ENCODE measurements at regions not wholly inside any gene's neighbourhood (a gene's known extent, or its start where the extent isn't known, plus 50 kb on each side); places are given as distances from the start of the nearest gene placed in this dataset.

GRCh38 chr12:34401659-34402227 lies 379.4 kb downstream of the ALG10 start:
- no peak for DNase-seq (ENCODE audit: unreplicated experiment)
- CTCF ChIA-PET = no interaction called here
- no TSS peak for BruUV-seq (replicated peaks)
- Mint-ChIP-seq H3K27me3 (ENCODE audit: insufficient read depth, unreplicated experiment) (no peaks in the 10 kb centered on the region), H3K4me3 (ENCODE audit: unreplicated experiment) (no peak overlapping the region), H3K27ac (ENCODE audit: low read depth, unreplicated experiment) (no peak overlapping the region), H3K4me1 (ENCODE audit: insufficient read depth, unreplicated experiment) (no peaks in the 10 kb centered on the region), H3K36me3 (ENCODE audit: insufficient read depth, unreplicated experiment) (peaks cover 4% of the 10 kb centered on the region), H3K9me3 (ENCODE audit: unreplicated experiment) (no peaks in the 10 kb centered on the region)
- POLR2A ChIA-PET = no interaction called here
- intact Hi-C loops (cut with micrococcal nuclease) = no loop called here
- TF ChIP-seq, protein P1, sequence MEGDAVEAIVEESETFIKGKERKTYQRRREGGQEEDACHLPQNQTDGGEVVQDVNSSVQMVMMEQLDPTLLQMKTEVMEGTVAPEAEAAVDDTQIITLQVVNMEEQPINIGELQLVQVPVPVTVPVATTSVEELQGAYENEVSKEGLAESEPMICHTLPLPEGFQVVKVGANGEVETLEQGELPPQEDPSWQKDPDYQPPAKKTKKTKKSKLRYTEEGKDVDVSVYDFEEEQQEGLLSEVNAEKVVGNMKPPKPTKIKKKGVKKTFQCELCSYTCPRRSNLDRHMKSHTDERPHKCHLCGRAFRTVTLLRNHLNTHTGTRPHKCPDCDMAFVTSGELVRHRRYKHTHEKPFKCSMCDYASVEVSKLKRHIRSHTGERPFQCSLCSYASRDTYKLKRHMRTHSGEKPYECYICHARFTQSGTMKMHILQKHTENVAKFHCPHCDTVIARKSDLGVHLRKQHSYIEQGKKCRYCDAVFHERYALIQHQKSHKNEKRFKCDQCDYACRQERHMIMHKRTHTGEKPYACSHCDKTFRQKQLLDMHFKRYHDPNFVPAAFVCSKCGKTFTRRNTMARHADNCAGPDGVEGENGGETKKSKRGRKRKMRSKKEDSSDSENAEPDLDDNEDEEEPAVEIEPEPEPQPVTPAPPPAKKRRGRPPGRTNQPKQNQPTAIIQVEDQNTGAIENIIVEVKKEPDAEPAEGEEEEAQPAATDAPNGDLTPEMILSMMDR (IDR thresholded peaks at IDR 0.05; ENCODE audit: unreplicated experiment) = no peak

DNA sequence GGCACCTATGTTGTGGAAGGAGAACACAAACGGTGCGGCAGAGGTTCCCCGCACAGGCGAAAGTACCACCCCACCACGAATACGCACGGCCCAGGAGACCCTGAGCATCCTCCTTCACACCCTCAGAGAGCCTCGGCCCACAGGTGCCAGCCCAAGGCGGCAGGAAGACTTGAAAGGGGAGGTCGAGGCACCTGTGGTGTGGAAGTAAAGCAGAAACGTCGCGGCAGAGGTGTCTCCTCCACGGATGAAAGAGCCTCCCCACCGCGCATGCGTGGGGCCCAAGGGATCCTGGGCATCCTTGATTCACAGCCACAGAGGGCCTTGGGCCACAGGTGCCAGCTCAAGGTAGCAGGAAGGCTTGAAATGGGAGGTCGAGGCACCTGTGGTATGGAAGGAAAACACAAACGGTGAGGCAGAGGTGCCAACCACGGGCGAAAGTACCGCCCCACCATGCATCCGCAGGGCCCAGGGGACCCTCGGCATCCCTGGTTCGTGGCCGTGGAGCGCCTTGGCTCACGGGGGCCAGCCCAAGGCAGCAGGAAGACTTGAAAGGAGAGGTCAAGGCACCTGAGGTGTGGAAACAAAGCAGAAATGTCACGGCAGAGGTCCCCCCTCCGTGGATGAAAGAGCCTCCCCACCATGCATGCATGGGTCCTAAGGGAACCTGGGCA lies 380.1 kb downstream of the ALG10 start:
- TF ChIP-seq, protein P1 (IDR thresholded peaks at IDR 0.05; ENCODE audit: unreplicated experiment) = no peak
- no peaks in the 10 kb centered on the region for H3K4me1 Mint-ChIP-seq (ENCODE audit: insufficient read depth, unreplicated experiment)
- ChIA-PET CTCF (no interaction called here), POLR2A (no interaction called here)
- H3K9me3 Mint-ChIP-seq (ENCODE audit: unreplicated experiment) = no peaks in the 10 kb centered on the region
- H3K27ac Mint-ChIP-seq (ENCODE audit: low read depth, unreplicated experiment) = no peak overlapping the region
- H3K4me3 Mint-ChIP-seq (ENCODE audit: unreplicated experiment) = no peak overlapping the region
- intact Hi-C loops (cut with micrococcal nuclease) = no loop called here
- no peak for DNase-seq (ENCODE audit: unreplicated experiment)
- BruUV-seq (replicated peaks) = no TSS peak
- H3K36me3 Mint-ChIP-seq (ENCODE audit: insufficient read depth, unreplicated experiment) = peaks cover 5% of the 10 kb centered on the region
- no peaks in the 10 kb centered on the region for H3K27me3 Mint-ChIP-seq (ENCODE audit: insufficient read depth, unreplicated experiment)

DNA sequence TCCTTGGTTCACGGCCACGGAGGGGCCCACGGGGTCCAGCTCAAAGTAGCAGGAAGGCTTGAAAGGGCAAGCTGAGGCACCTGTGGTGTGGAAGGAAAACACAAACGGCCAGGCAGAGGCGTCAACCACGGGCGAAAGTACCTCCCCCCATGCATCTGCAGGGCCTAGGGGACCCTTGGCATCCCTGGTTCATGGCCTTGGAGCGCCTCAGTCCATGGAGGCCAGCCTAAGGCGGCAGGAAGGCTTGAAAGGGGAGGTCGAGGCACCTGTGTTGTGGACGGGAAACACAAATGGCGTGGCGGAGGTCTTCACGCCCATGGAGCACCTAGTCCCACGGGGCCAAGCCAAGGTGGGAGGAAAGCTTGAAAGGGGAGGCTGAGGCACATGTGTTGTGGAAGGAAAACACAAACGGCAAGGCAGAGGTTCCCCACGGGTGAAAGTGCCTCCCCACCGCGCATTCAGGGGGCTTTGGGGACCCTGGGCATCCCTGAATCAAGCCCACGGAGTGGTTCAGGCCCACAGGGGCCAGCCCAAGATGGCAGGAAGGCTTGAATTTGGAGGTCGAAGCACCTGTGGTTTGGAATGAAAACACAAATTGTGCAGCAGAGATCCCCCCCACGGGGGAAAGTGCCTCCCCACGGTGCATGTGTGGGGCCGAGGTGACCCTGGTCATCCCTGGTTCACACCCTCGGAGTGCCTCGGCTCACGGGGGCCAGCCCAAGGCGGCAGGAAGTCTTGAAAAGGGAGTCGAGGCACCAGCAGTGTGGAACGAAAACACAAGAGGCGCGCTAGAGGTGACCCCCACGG lies 380.8 kb downstream of the ALG10 start:
- Mint-ChIP-seq H3K4me1 (ENCODE audit: insufficient read depth, unreplicated experiment) (no peaks in the 10 kb centered on the region), H3K4me3 (ENCODE audit: unreplicated experiment) (no peak overlapping the region), H3K36me3 (ENCODE audit: insufficient read depth, unreplicated experiment) (peaks cover 5% of the 10 kb centered on the region), H3K27me3 (ENCODE audit: insufficient read depth, unreplicated experiment) (no peaks in the 10 kb centered on the region), H3K27ac (ENCODE audit: low read depth, unreplicated experiment) (no peak overlapping the region), H3K9me3 (ENCODE audit: unreplicated experiment) (no peaks in the 10 kb centered on the region)
- TF ChIP-seq, protein P1 (IDR thresholded peaks at IDR 0.05; ENCODE audit: unreplicated experiment) = no peak
- CTCF ChIA-PET = no interaction called here
- BruUV-seq (replicated peaks) = no TSS peak
- POLR2A ChIA-PET = no interaction called here
- intact Hi-C loops (cut with micrococcal nuclease) = no loop called here
- no peak for DNase-seq (ENCODE audit: unreplicated experiment)

- TF ChIP-seq, protein P1 (IDR thresholded peaks at IDR 0.05; ENCODE audit: unreplicated experiment) = no peak
- no peak overlapping the region for H3K27ac Mint-ChIP-seq (ENCODE audit: low read depth, unreplicated experiment)
- BruUV-seq (replicated peaks) = no TSS peak
- ChIA-PET CTCF (no interaction called here), POLR2A (no interaction called here)
- intact Hi-C loops (cut with micrococcal nuclease) = no loop called here
- H3K9me3 Mint-ChIP-seq (ENCODE audit: unreplicated experiment) = no peaks in the 10 kb centered on the region
- DNase-seq (ENCODE audit: unreplicated experiment) = no peak
- H3K36me3 Mint-ChIP-seq (ENCODE audit: insufficient read depth, unreplicated experiment) = peaks cover 5% of the 10 kb centered on the region
- no peak overlapping the region for H3K4me3 Mint-ChIP-seq (ENCODE audit: unreplicated experiment)
- H3K27me3 Mint-ChIP-seq (ENCODE audit: insufficient read depth, unreplicated experiment) = no peaks in the 10 kb centered on the region
- H3K4me1 Mint-ChIP-seq (ENCODE audit: insufficient read depth, unreplicated experiment) = no peaks in the 10 kb centered on the region
These were observed 381.5 kb downstream of the ALG10 start for GRCh38 chr12:34403706-34404376.

Measured in MCF 10A (cell line).